NCI-H1092 (cell line): ENCODE measurements at regions not wholly inside any gene's neighbourhood (a gene's known extent, or its start where the extent isn't known, plus 50 kb on each side); places are given as distances from the start of the nearest gene placed in this dataset.

Experiments used
- DNase-seq: peaks from one replicate; lab custom pipeline; 2025; lab: John Stamatoyannopoulos, UW

DNA sequence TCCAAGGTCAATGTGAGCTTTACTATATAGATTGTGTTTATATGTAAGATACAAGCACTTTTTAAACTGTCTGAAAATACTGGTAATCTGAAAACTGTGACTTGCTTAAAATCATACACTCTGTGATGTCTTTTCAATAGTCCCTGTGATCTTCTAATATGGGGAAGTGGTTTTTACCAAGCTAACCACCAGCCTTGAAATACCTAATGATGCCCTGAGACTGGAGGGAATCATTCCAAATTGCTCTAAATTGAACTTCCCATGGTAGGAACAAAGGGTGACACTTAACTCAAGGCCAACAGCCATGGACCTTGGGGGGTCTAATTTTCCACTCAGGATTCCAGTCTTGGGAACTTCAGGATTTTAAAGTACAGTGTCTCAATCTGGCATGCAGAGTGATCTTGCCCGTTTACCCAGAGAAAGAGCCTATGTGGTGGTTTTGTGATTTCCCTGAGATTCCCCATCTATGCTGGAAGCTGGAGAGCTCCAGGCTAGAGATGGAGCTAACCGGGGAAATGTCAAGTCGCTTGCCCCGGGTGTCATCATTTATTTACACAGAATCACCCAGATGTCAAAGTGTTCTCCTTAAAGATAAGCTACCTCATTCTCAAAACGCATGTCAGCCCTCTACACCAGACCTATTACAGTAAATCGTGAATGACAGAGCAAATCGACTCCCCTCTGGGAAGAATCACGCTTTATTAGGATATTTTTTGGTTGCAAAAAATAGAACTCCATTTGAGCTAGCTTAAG, 198.5 kb downstream of the SP3 start:
- DNase-seq: no peak

DNA sequence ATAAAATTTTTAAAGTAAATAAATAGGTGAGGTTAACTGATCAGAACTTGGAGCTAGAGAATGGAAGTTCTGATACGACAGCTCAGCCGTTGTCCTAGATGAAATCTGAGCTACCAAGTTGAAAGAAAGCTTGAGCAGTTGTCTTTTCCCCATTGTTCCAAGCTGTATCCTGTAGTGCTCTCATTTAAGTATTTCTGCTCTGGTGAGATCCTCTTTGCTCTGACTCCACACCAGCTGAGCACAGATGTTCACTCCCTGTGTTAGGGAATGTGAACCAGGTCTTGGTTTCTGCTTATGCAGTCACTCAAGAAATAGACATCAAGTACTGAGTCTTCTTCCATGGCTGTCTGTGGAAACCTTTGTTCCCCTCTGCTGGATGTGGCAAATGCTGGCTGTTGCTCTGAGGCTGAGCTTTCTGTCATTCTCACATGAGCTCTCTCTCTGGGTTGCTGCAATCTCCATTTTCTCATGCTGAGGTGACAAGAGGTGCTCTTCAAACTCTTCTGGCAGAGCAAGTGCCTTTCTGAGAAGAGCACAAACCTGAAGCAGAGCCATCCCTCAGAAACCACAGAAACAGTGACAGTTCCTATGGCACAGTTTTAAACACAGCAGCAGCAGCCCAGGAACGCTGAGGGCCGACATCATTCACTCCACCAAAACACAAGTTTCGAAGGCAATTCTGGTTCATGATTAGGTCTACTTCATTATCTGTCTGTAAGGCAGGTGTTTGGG, 194.1 kb downstream of the SP3 start:
- no peak for DNase-seq

DNA sequence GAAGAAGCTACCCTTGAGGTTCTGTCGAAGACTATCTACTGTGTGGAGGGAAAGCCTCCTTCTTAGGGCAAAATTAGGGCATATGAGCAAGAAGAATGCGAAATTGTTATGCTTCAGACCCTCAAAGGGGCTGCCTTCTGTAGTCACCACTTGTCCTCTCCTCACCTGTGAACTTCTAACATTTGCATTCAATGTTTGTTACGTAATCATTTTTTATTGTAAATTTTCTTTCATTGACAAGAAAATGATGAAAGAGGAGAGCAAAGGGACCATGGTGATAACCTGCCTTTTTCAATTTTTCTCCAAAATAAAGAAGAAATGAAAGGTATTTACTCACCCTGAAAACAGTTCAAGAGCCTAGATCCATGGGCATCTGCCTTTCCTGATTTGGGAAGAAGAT, 193.0 kb downstream of the SP3 start:
- DNase-seq: no peak

DNA sequence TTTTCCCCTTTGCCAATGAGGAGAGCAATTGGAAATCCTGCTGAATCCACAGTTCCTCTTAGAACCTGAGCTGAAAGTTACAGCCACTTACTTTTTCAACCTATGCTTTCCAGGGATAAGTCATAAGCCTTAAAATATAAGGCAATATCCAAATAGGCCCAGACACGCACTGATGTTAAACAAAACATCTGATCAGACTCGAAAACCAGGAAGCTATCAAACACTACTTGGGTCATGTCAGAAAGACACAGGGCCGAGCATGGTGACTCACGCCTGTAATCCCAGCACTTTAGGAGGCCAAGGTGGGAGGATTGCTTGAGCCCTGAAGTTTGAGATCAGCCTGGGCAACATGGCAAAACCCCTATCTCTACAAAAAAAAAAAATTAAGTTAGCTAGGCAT, 192.1 kb downstream of the SP3 start:
- DNase-seq: no peak

DNA sequence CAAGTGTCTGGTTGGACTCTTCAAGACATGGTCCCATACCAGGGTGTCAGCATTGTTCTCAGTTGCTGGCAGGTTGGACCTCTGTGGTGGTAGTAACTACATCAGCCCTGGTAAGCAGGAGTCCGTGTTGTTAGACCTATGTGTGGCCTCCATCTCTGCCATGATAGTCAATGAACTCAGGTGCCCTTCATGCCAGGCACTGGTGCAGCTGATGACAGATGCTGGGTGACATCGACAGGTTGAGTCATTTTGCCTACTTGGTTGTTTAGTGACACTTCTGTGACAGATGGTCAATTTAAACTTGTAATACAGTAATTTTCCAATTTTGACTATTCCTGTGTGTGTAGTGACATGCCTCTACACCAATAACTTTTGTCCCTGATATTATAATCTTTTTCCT, 189.7 kb downstream of the SP3 start:
- no peak for DNase-seq

DNA sequence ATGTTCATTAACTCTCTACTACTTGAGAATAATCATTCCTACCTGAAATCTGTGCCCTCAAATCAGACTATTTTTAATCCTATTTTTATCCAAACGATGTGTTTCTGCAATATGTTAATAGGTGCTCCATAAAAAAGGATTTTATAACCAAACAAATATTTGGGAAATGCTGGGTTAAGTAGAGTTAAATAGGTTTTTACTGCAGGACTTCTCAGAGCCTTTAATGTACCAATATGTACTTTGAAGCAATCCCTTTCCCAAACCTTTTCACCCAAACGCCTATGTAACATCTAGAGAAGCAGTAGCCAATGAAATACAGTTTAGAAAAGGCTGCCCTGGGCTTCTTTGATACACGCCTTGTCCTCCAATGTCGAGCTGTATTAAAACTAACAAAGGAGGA, 182.5 kb downstream of the SP3 start:
- DNase-seq: no peak

DNA sequence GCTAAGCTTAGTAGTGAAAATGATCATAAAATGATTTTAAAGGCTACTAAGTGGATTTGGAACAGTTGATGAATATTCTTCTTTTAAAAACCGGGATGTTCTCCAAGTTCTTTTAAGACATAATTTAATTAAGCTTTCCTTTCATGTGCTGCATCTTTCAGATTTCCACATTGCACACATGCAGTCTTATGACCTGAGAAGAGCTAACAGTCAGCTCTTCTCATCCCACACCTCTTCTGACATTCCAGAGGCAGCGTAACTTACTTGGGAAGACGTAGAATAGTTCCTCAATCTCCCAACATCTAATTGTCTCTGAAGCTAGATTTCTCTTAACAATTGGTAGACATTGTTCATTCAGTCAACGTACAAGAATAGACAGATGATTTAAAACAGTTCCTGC, 181.8 kb downstream of the SP3 start:
- DNase-seq: no peak

DNA sequence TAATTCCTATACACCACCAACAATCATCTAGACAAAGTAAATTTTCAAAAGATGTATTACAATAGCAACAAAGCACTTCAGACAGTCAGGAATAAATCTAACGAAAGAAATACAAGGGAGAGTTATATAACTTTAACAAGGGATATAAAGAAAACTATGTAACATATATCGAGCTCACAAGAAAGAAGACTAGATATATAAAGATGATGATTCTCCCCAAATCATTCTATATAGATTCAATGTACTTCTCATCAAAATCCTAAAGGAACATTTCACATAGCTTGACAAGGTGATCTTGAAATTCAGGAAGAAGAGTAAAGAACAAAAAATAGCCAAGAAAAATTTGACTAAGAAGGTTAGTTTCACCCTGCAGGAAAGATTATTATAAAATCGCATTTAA, 179.4 kb downstream of the SP3 start:
- no peak for DNase-seq

DNA sequence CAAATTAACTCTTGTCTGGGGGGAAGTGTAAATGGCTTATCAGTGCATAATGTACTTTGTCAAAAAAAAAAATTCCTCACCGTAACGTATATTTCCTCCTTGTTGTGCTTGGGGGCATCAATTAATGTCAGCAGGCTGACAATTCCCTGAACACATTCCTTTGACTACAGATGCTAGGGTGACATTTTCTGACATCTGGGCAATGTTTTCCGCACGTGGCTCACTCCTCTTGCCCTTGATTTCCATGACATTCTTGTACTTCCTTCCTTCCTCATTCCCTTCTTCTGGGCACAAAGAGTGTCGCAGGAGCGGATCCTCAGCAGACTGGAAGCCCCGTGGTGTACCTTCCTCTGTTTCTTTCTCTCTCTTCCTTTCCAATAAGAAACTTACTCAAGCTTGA, 173.7 kb downstream of the SP3 start:
- no peak for DNase-seq

DNA sequence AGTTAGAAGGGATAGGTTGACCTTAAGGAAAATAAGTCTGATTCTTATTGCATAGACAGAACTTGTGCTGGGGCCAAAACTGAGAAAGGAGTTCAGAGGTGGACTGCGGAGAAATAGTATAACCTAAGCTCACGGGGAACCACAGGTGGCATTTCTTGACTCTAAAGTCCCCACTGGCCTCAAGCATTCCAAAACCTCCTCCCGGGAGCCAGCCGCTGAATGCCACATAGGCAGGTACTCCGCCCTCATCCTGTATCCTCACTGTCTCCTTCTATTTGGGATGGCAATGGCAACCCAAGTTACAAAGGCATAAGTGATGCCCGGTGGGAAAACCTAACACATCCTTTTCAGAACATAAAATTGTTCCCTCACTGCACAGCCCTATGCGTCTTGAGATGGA, 173.0 kb downstream of the SP3 start:
- no peak for DNase-seq

DNA sequence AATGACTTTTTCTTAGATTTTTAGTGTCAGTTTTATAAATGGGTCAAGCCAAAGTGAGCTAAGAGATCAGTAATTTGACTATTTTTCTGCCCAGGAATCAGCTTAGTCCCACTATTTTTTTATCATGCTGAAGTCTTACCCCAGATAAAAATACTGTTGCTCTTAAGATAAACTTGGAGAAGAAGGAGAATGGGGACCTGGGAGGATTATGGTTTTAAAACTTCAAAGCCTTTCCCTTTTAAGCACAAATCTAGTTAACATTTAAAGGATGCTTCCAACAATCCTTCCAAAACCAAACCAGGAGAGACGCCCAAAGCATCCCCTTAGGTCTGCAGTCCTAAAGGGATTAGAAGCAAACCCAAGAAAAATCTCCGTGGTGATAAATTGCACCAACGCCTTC, 172.4 kb downstream of the SP3 start:
- DNase-seq: no peak

DNA sequence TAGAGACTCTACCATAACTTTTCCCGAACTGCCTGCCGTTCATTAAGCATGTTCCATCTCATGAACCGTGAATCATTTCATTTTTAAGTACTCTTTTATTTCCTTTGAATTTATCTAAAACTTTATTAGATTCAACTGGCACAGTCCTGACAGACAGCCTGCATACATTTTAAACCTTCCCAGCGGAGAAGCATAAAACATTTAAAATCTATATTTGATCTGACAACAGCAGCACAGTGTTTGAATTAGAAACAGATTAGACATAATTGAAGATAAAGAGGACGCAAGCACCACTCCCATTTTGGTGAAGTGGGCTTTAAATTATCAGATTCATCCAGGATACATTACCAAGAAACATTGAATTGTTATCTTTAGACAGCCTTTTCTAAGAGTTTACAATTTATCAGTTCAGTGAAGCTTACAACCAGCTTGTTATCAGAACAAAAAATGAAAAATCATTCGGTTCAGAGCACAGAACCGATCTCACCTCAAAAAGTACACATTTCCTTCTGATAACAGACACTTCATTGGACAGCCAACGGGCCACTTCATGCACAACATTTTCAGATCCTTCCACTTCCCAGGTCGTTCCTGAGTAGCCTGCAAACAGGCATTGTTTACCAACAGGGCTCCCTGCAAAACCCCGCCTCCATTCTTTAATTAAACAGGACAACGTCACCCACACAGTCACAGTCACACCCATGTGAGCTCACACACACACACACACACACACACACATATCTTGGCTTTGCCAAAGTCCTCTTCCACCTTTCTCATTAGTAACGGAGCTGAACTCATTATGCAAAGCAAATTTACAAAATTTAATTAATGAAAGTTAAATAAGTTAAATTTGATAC, 171.2 kb downstream of the SP3 start:
- DNase-seq: no peak

DNA sequence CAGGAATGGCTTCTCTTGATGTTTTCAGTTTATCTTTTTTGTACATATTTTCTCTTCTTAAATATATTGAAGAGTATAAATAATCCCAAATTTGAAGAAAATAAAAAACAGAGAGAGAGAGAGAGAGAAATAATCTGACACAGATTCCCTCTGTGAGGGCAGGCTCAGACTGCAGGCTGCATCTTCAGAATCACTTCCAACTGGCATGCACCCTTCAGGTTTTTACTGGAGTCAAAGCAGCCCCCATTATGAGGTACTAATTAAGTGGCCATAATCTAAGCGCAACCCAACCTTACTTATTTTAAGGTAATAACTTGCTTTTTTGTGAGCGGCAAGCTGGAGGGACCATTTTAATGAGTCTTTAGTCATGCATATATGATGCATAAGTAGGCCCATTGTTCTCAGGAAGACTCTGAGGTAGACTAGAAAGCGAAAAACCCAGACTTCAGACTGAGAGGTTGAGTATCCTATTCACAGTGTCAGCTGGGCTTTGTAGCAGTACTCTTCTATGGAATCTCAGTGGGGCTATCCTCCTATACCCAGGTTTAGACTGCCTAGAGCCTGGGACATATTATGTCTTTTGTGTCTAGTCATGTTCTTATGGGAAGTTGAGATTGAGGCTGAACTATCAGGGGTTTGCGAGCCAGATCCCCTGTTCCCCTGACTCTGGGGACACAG, 167.4 kb downstream of the SP3 start:
- no peak for DNase-seq

DNA sequence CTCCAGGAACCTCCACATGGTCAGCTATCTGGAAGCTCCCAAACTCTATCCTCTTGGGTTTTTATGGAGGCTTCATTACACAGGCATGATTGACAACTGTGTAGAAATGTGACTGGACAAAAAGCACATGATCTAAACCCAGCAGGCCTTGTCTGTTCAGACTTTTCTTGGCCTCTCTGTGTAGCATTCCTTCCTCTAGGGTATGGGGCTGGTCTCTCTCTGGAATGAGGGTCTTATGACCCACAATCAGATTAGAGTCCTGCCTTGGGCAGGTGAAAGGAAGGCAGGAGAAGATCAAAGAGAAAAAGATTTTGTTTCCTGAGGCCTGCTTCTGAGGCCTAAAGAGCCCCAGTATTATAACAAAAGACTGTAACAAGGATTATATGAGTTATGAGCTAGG, 162.7 kb downstream of the SP3 start:
- no peak for DNase-seq

DNA sequence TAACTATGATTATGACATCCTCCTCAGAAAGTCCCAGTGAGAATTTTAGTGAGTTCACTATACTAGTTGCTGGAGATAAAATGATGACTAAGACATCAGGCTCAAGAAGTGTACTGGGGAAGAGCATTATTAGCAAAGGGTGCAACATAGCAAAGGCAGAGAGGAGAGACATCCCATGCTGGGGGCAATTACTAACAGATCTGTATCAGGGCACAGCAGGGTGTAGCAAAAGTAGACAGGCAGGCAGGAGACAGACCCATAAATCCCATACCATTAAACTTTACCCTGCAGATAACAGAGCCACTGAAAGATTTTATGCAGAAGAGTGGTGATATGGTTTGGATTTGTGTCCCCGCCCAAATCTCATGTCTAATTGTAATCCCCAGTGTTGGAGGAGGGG, 161.7 kb downstream of the SP3 start:
- no peak for DNase-seq

DNA sequence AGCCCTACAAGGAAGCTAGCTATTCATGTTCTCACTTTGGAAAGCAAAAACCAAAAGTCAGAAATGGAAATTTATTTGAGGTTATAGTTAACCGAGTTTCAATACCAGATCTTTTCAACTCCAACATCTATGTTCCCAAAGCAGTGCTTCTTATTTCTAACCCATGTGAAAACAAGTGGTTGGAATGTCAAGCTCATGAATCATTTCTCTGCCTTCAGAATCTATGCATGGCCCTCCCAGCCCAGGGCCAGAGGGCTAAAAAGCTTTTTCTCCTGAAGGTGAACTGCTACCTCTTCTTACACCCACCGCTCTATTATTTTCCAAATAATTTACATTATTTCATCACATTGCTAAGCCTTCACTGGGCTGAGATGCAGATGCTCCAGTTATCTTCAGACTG, 158.4 kb downstream of the SP3 start:
- no peak for DNase-seq

DNA sequence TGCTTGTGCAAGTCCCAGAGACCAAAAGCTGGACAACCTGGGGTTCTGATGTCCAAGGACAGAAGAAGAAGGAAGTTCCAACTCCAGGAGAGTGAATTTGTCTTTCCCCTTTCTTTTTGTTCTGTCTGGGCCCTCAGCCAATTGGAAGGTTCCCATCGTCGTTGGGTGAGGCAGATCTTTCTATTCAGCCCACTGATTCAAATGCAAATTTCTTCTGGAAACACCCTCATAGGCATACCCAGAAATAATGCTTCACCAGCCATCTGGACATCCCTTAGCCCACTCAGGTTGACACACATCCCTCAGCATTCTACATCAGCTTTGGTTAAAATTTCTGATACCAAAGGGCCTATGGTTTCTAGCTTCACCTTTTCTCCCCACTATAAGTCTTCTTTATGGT, 156.5 kb downstream of the SP3 start:
- no peak for DNase-seq

DNA sequence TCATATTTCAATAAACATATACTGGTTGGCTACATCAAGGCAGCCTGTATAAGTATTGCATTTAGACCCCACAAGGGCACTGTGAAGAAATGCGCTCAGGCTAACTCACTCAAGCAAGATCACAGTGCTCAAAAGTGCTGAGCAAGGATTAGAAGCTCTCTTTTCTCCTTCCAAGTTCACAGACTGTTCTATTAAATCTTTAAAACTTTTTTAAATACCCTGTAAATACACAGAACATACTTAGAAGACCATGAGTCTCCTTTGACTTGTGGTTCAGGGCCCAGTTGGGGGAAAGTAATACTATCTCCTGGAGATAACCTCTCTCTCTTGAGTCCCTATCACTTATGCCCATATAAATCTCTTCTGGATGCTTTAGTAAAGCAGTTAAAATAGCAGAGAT, 152.9 kb downstream of the SP3 start:
- no peak for DNase-seq

DNA sequence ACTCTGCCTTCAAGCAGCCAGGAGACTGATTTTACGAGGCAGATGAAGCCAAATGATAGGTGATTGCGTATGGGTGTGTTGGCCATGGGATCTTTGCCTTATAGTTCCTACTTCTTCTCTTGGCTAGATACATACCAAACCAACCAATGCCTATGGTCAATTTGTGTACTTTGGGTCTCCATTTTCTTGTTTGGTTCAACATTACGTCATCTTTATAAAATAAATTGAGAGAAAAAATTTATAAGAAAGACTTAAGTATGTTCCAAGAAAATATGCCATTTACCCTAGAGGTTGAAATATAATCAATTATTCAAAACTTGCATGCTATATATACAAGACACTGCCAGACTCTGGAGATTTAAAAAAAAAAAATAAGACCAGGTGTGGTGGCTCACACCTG, 150.9 kb downstream of the SP3 start:
- DNase-seq: no peak

DNA sequence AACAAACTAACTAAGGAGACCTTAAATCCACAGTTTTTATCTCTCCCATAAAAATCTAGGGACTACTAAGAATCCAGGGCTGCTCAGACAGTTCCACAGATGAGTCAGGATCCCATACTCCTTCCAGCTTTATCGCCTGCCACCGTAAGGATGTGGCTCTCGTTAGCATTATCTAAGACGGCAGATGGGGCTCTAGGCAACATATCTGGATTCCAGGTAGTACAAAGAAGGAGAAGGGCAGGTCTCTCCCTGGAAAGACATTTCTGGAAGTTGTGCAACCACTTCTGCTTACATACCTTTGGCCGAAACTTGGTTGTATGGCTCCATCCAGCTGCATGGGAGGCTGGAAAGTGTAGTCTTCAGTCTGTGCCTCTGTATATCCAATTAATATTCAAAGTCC, 149.4 kb downstream of the SP3 start:
- no peak for DNase-seq

DNA sequence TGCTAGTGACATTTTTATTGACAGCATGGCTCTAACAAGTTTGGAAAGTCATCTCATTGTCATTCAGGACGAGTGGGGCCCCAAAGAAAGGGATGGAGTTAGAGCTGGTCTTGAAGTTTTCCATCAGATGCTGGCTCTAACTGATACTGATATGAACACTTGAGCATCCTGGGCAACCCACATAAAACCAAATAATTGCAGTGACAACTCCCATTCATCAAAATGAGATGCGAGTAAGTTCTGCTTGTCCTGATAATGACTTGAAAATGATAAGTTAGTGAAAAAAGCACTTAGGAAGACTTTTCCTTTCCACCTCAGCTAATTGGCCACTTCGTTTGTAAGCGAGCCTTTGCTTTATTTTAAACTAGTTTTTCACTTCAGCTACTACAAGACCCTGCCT, 147.6 kb downstream of the SP3 start:
- DNase-seq: no peak

DNA sequence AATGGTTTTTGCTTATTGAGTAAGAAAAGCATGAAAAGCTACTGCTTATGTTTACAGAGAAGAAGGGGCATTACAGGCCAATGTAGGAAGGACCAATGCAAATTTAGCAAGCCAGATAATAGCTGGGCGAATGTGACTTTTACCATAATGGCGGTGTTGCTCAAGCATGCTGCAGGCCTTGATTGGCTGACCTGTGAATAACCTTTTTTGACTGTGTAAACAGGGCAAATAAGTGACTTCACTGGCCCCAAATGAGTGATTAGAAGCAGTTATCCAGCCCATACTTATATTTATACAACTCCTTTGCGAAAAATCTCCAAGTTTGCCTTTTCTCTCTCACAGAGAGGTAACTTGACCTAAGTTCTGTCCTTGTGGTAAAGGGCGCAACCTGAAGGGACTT, 146.9 kb downstream of the SP3 start:
- no peak for DNase-seq
